ENCODE measurements at regions not wholly inside any gene's neighbourhood (a gene's known extent, or its start where the extent isn't known, plus 50 kb on each side); places are given as distances from the start of the nearest gene placed in this dataset.

DNA sequence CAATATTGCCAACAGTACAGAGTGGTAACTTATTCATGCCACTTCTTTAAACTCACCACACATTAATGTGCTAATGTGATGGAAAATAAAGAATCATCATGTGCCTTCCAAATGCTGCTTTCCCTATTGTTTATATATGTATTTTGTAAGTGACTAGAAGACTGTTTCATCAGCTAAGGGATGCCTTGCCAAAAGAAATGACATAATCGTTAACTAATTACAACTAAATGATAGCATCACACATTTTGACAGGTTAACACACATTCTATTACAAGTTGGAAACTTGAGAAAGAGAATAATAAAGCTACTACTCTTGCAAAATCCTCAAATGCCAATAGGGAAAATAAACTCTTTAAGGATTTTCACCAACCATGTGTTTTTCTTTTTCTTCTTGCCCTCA, 329.9 kb upstream of the AGTR1 start:
- H3K4me3 ChIP-seq (ENCODE audit: low read length) = no peak overlapping the region
- no peaks in the 10 kb centered on the region for H3K9me3 ChIP-seq (ENCODE audit: control insufficient read depth, low read depth, low read length)
- H3K9ac ChIP-seq (ENCODE audit: low read length) = no peak overlapping the region
- H3K4me1 ChIP-seq (ENCODE audit: control insufficient read depth, low read depth, low read length) = no peaks in the 10 kb centered on the region
- no peaks in the 10 kb centered on the region for H3K27me3 ChIP-seq (ENCODE audit: control insufficient read depth, insufficient read depth, low read length)
- H3K36me3 ChIP-seq (ENCODE audit: control insufficient read depth, low read depth, low read length) = no peaks in the 10 kb centered on the region
- no peak overlapping the region for H3K27ac ChIP-seq (ENCODE audit: low read length)

DNA sequence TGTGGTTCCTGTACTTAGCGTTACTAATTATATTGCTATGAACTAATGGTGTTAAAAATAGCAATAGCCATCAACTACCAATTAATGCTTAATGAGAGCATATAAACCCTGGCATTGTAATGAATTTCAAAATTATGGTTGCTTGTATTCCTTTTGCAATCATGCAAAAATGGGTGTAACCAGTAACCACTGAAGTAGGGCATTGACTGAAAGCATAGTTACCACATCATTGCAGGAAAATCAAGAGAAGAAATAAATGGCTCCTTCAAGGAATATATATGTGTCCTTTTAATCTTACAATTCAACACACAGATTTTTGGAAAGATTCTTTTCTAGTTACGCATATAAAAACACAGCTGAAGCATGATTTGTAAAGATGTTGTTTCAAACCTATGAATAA, 328.3 kb upstream of the AGTR1 start:
- no peaks in the 10 kb centered on the region for H3K4me1 ChIP-seq (ENCODE audit: control insufficient read depth, low read depth, low read length)
- no peaks in the 10 kb centered on the region for H3K27me3 ChIP-seq (ENCODE audit: control insufficient read depth, insufficient read depth, low read length)
- no peaks in the 10 kb centered on the region for H3K9me3 ChIP-seq (ENCODE audit: control insufficient read depth, low read depth, low read length)
- no peak overlapping the region for H3K9ac ChIP-seq (ENCODE audit: low read length)
- H3K36me3 ChIP-seq (ENCODE audit: control insufficient read depth, low read depth, low read length) = no peaks in the 10 kb centered on the region
- H3K27ac ChIP-seq (ENCODE audit: low read length) = no peak overlapping the region
- H3K4me3 ChIP-seq (ENCODE audit: low read length) = no peak overlapping the region

DNA sequence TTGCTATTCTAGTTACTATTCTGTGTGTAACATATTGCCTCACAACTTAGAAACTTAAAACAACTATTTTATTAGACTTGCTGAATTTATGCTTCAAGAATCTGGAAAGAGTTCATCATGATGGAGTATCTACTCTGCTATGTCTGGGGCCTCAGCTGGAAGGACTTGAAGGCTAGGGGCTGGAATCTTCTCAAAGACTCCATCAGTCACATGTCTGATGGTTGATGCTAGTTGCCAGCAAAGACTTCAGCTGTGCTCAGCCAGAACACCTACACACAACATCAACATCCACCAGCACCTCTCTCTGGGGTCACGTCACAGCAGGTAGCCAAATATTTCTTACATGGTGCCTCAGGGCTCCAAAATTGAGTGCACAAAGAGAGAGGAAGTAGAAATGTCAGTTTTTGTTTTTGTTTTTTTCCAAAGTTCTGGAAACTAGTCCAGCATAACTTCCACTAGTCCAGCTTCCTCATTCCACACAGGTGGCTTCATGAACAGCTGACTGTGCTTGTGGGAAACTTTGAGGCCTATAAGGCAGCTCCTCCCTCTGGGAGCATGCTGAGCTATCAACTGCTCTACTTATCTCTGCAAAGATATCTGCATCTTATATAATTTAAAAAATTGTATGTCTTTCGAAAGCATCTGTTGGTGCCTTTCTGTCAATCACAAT, 325.4 kb upstream of the AGTR1 start:
- Histone ChIP-seq H3K4me3 (ENCODE audit: low read length) (no peak overlapping the region), H3K4me1 (ENCODE audit: control insufficient read depth, low read depth, low read length) (no peaks in the 10 kb centered on the region), H3K36me3 (ENCODE audit: control insufficient read depth, low read depth, low read length) (no peaks in the 10 kb centered on the region)

GRCh38 chr3:148373961-148374360, 323.7 kb upstream of the AGTR1 start:
- H3K4me3 ChIP-seq (ENCODE audit: low read length) = no peak overlapping the region
- no peak overlapping the region for H3K27ac ChIP-seq (ENCODE audit: low read length)

More for the DNA sequence above, 325.4 kb upstream of the AGTR1 start:
- Histone ChIP-seq H3K9me3 (ENCODE audit: control insufficient read depth, low read depth, low read length) (no peaks in the 10 kb centered on the region), H3K27me3 (ENCODE audit: control insufficient read depth, insufficient read depth, low read length) (no peaks in the 10 kb centered on the region), H3K27ac (ENCODE audit: low read length) (no peak overlapping the region), H3K9ac (ENCODE audit: low read length) (no peak overlapping the region)

GRCh38 chr3:148379763-148380382, 317.8 kb upstream of the AGTR1 start:
- no peak overlapping the region for H3K27ac ChIP-seq (ENCODE audit: low read length)
- H3K9me3 ChIP-seq (ENCODE audit: control insufficient read depth, low read depth, low read length) = no peaks in the 10 kb centered on the region
- no peaks in the 10 kb centered on the region for H3K27me3 ChIP-seq (ENCODE audit: control insufficient read depth, insufficient read depth, low read length)
- no peaks in the 10 kb centered on the region for H3K4me1 ChIP-seq (ENCODE audit: control insufficient read depth, low read depth, low read length)
- no peak overlapping the region for H3K4me3 ChIP-seq (ENCODE audit: low read length)
- H3K9ac ChIP-seq (ENCODE audit: low read length) = no peak overlapping the region
- no peaks in the 10 kb centered on the region for H3K36me3 ChIP-seq (ENCODE audit: control insufficient read depth, low read depth, low read length)

More at GRCh38 chr3:148373961-148374360, 323.7 kb upstream of the AGTR1 start:
- Histone ChIP-seq H3K9ac (ENCODE audit: low read length) (no peak overlapping the region), H3K27me3 (ENCODE audit: control insufficient read depth, insufficient read depth, low read length) (no peaks in the 10 kb centered on the region), H3K4me1 (ENCODE audit: control insufficient read depth, low read depth, low read length) (no peaks in the 10 kb centered on the region), H3K36me3 (ENCODE audit: control insufficient read depth, low read depth, low read length) (no peaks in the 10 kb centered on the region), H3K9me3 (ENCODE audit: control insufficient read depth, low read depth, low read length) (no peaks in the 10 kb centered on the region)

GRCh38 chr3:148381051-148381450, 316.7 kb upstream of the AGTR1 start:
- H3K27ac ChIP-seq (ENCODE audit: low read length) = no peak overlapping the region
- no peak overlapping the region for H3K9ac ChIP-seq (ENCODE audit: low read length)
- no peak overlapping the region for H3K4me3 ChIP-seq (ENCODE audit: low read length)
- H3K36me3 ChIP-seq (ENCODE audit: control insufficient read depth, low read depth, low read length) = no peaks in the 10 kb centered on the region
- H3K9me3 ChIP-seq (ENCODE audit: control insufficient read depth, low read depth, low read length) = no peaks in the 10 kb centered on the region
- H3K4me1 ChIP-seq (ENCODE audit: control insufficient read depth, low read depth, low read length) = no peaks in the 10 kb centered on the region
- H3K27me3 ChIP-seq (ENCODE audit: control insufficient read depth, insufficient read depth, low read length) = no peaks in the 10 kb centered on the region

GRCh38 chr3:148389916-148390315, 307.8 kb upstream of the AGTR1 start:
- Histone ChIP-seq H3K9ac (ENCODE audit: low read length) (no peak overlapping the region), H3K36me3 (ENCODE audit: control insufficient read depth, low read depth, low read length) (no peaks in the 10 kb centered on the region), H3K4me3 (ENCODE audit: low read length) (no peak overlapping the region), H3K4me1 (ENCODE audit: control insufficient read depth, low read depth, low read length) (no peaks in the 10 kb centered on the region), H3K27ac (ENCODE audit: low read length) (no peak overlapping the region), H3K27me3 (ENCODE audit: control insufficient read depth, insufficient read depth, low read length) (no peaks in the 10 kb centered on the region), H3K9me3 (ENCODE audit: control insufficient read depth, low read depth, low read length) (no peaks in the 10 kb centered on the region)

- Histone ChIP-seq H3K4me3 (ENCODE audit: low read length) (no peak overlapping the region), H3K36me3 (ENCODE audit: control insufficient read depth, low read depth, low read length) (no peaks in the 10 kb centered on the region), H3K9me3 (ENCODE audit: control insufficient read depth, low read depth, low read length) (no peaks in the 10 kb centered on the region), H3K4me1 (ENCODE audit: control insufficient read depth, low read depth, low read length) (no peaks in the 10 kb centered on the region), H3K9ac (ENCODE audit: low read length) (no peak overlapping the region), H3K27ac (ENCODE audit: low read length) (no peak overlapping the region), H3K27me3 (ENCODE audit: control insufficient read depth, insufficient read depth, low read length) (no peaks in the 10 kb centered on the region)
Observed at GRCh38 chr3:148395821-148396220, 301.9 kb upstream of the AGTR1 start.

- no peaks in the 10 kb centered on the region for H3K4me1 ChIP-seq (ENCODE audit: control insufficient read depth, low read depth, low read length)
- no peak overlapping the region for H3K27ac ChIP-seq (ENCODE audit: low read length)
- H3K36me3 ChIP-seq (ENCODE audit: control insufficient read depth, low read depth, low read length) = no peaks in the 10 kb centered on the region
- H3K9ac ChIP-seq (ENCODE audit: low read length) = no peak overlapping the region
- no peak overlapping the region for H3K4me3 ChIP-seq (ENCODE audit: low read length)
- H3K27me3 ChIP-seq (ENCODE audit: control insufficient read depth, insufficient read depth, low read length) = no peaks in the 10 kb centered on the region
- no peaks in the 10 kb centered on the region for H3K9me3 ChIP-seq (ENCODE audit: control insufficient read depth, low read depth, low read length)
Observed at GRCh38 chr3:148400754-148401153, 296.9 kb upstream of the AGTR1 start.

DNA sequence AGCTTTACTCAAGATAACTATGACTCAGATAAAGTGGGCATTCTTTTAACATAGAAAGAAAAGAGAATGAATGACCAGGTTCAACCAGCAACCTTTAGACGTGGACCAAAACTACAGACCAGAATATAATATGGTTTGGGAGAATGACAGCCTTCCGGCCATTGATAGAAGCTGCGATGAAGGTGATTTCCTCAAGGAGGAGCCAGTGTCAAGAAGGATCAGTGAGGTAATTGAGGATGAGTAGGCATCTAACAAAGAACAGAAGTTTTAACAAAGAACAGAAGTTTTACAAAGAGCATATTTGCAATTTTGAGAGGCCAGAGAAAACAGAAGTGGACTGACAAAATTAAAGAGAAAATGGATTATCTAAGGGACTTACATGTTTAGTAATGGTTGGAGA, 289.0 kb upstream of the AGTR1 start:
- H3K36me3 ChIP-seq (ENCODE audit: control insufficient read depth, low read depth, low read length) = no peaks in the 10 kb centered on the region
- H3K27ac ChIP-seq (ENCODE audit: low read length) = no peak overlapping the region
- H3K9ac ChIP-seq (ENCODE audit: low read length) = no peak overlapping the region
- peaks cover 5% of the 10 kb centered on the region for H3K4me1 ChIP-seq (ENCODE audit: control insufficient read depth, low read depth, low read length)
- peaks cover 12% of the 10 kb centered on the region for H3K9me3 ChIP-seq (ENCODE audit: control insufficient read depth, low read depth, low read length)
- no peak overlapping the region for H3K4me3 ChIP-seq (ENCODE audit: low read length)
- no peaks in the 10 kb centered on the region for H3K27me3 ChIP-seq (ENCODE audit: control insufficient read depth, insufficient read depth, low read length)

GRCh38 chr3:148420242-148420641, 277.5 kb upstream of the AGTR1 start:
- H3K27me3 ChIP-seq (ENCODE audit: control insufficient read depth, insufficient read depth, low read length) = no peaks in the 10 kb centered on the region
- H3K36me3 ChIP-seq (ENCODE audit: control insufficient read depth, low read depth, low read length) = no peaks in the 10 kb centered on the region

More at GRCh38 chr3:148420242-148420641, 277.5 kb upstream of the AGTR1 start:
- Histone ChIP-seq H3K27ac (ENCODE audit: low read length) (no peak overlapping the region), H3K9ac (ENCODE audit: low read length) (no peak overlapping the region), H3K9me3 (ENCODE audit: control insufficient read depth, low read depth, low read length) (no peaks in the 10 kb centered on the region), H3K4me3 (ENCODE audit: low read length) (no peak overlapping the region), H3K4me1 (ENCODE audit: control insufficient read depth, low read depth, low read length) (peaks cover 3% of the 10 kb centered on the region)

Data from iPS-18a (cell line).